GM21723 (cell line): ENCODE measurements at regions not wholly inside any gene's neighbourhood (a gene's known extent, or its start where the extent isn't known, plus 50 kb on each side); places are given as distances from the start of the nearest gene placed in this dataset.
"Not testable (repeated sequence)": the region's sequence is repeated elsewhere in the genome, so short reads cannot be mapped to it uniquely, and the experiment has no call there.

Source experiments
- ATAC-seq: cut with Tn5 transposase; IDR thresholded peaks from one replicate; pipeline ENCODE4 v1.9.1; 2021; ENCODE audit warnings: mild to moderate bottlenecking, moderate library complexity; ENCODE audit not compliant: unreplicated experiment

DNA sequence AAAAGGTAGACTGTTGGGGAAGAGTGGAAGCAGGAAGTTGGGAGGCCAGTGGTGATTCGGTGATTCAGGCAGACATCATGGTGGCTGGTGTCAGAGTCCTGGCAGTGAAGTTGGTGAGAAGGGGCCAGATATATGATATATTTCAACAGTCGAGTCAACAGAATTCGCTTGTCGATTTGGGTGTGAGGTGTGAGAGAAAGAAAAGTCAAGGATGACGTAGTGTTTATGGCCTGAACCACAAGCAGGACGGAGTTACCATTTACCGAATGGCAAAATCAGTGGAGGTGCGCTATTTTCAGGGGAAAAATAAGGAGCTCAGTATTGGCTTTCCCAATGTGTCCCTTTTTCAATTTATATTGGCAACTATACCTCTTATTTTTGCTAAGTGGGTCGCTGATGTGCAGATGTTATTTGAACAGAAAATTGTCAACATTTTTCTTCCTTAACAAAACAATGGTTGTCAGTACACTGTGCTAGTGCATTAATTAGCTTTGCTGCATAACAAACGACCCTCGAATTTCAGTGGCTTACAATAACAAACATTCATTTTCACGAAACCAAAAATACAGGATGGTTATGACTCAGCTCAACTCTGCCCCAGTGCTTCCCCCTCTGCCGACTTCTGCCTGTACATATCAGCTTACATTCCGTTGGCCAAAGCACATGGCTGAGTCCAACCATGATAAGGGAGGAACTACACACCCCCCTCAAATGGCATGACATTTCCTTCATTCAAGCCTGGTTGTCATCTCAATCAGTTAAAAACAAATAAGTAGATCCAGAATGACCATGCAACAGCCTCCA, 255.0 kb upstream of the ZFP64 start:
- no peak for ATAC-seq

- no peak for ATAC-seq
These were observed 252.9 kb upstream of the ZFP64 start for GRCh38 chr20:52444455-52444854.

- no peak for ATAC-seq
These were observed 252.3 kb upstream of the ZFP64 start for GRCh38 chr20:52443874-52444273.

DNA sequence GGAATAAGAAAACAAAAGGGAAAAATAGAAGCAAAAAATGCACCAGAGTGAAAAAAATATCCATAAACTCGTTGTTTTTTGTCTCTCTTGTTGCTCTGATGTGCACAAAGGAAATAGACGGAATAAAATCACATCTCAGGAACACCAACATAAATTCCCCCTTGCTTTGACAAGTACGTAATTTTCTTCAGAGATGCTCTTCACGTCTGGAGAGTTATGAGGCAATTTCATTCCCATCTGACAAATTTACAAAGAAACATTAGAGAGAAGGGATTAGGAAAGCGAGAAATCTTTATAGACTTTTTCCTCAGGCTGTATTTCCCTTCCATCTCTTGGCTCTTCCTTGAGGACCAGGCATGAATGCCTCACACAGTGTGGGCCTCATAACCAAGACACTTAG, 250.1 kb upstream of the ZFP64 start:
- ATAC-seq = no peak

- ATAC-seq = no peak
These were observed 247.8 kb upstream of the ZFP64 start for GRCh38 chr20:52439375-52439774.

GRCh38 chr20:52438326-52438963, 246.9 kb upstream of the ZFP64 start:
- ATAC-seq = no peak

- no peak for ATAC-seq
These were observed 242.9 kb upstream of the ZFP64 start for GRCh38 chr20:52434453-52434852.

- ATAC-seq = no peak
These were observed 242.5 kb upstream of the ZFP64 start for GRCh38 chr20:52434041-52434425.

GRCh38 chr20:52433326-52434040, 241.9 kb upstream of the ZFP64 start:
- ATAC-seq = no peak

GRCh38 chr20:52432740-52433139, 241.2 kb upstream of the ZFP64 start:
- ATAC-seq = no peak

DNA sequence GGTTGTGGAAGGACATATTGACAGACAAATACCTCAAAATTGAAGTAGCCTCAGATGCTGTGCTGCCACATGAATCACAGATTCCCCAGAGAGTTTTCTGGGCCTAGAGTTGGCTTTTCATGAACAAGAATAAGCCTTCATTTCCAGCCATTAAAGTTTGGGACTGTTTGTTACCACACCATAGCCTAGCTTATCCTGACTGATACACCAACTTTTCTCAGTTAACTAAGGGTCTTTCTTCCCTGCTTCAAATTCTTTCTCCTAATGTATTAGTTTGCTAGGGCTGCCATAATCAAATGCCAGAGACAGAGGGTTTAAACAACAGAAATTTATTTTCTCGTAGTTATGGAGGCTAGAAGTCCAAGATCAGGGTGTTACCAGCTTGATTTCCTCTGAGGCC, 237.4 kb upstream of the ZFP64 start:
- ATAC-seq = no peak

DNA sequence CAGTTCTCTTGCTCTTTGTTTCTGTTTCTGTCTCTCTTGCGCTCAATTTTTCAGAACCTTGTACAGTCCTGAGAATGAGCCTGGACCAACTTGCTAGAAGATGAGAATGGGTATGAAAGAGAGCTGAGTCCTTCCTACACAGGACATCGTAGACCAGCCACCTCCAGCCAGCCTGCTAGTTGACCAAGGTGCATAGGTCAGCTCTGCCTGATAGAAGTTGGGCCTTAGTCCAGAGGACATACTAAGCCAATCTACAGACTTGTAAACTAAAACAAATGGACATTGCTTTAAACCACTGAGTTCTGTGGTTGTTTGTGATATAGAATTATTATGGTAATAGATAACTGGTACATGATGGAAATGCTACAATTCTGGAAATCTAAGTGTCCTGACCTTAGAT, 236.4 kb upstream of the ZFP64 start:
- ATAC-seq = no peak

DNA sequence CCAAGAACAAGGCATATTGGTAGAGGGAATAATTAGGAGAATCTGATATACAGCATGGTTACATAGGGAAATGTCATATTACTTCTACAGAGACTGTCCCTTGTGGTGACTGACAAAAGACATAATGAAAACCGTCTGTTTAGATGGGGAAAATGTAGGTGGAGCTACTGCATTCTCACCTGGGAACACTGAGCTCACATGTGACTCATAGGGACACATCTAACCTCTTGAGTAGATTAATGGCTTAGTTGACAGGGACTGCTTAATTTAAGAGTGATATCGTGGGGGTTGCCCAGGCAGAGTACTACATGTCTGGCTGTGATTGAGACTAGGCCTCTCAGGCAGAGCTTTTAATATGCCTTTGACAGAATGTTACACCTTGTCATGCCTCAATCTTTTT, 235.3 kb upstream of the ZFP64 start:
- no peak for ATAC-seq

- ATAC-seq = no peak
These were observed 234.1 kb upstream of the ZFP64 start for GRCh38 chr20:52425701-52426100.

DNA sequence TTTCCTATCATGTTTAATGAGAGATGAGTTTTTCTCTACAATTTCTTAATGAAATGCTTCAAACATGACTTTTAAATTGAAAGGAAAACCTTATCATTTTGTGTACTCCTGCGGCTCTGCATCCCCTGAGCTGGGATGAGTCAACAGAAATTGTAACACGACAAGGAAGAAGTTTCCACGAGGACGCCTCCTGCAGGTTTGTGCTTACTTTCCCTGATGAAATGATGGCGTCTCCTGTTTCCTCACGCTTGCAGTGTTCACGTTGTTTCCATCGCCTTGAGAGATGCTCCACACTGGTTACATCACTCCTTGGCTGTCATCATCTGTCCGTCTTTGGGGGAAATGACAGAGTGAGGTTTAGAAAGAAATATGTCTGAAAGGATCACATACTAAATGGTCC, 233.7 kb upstream of the ZFP64 start:
- no peak for ATAC-seq

GRCh38 chr20:52424357-52424942, 232.9 kb upstream of the ZFP64 start:
- not testable (repeated sequence) for ATAC-seq

GRCh38 chr20:52423536-52424140, 232.1 kb upstream of the ZFP64 start:
- not testable (repeated sequence) for ATAC-seq

DNA sequence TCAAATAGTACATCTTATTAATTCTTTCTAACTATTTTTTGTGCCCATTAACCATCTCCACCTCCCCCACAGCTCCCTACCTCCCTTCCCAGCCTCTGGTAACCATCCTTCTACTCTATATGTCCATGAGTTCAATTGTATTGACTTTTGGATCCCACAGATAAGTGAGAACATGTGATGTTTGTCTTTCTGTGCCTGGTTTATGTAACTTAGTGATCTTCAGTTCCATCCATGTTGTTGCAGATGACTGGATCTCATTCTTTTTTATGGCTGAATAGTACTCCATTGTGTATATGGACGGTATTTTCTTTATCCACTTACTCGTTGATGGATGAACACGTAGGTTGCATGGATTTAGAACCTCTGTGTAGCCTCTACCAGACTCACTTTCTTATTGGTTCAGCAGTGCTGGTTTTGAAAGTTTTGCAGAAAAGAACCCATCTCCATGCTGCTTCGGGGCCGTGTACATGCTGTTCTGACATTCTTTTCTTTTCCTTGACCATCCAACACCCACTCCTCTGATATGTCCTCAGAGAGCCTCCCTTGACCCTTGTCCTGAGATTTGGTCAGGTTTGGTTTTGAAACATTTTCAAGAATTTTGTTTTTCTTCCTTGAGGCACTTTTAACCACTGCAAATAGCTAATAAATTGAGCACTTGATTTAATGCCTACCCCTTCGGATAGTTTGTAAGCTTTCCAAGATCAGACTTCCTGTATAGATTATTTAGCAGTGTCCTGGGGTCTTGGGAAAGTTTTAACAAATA, 231.2 kb upstream of the ZFP64 start:
- no peak for ATAC-seq

DNA sequence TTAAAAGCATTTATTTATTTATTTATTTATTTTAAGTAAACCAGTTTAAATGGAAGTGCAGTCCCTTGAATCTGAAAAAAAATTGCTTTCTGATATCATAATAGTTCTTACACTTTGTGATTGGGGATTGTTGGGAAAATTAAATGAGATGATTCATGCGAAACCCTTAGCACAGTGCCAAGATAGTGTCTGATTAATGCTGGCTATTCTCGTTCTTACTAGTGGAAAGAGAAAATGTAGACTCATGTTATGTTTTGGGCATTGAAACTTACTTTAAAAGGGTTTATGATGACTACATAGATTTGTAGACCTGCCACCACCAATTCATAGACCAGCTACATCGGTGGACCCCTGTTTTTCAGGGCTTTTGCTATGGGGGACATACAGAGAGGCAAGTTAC, 229.2 kb upstream of the ZFP64 start:
- no peak for ATAC-seq

GRCh38 chr20:52419205-52419604, 227.6 kb upstream of the ZFP64 start:
- no peak for ATAC-seq
